Loucy (cell line): ENCODE measurements at regions not wholly inside any gene's neighbourhood (a gene's known extent, or its start where the extent isn't known, plus 50 kb on each side); places are given as distances from the start of the nearest gene placed in this dataset.

ENCODE experiments used
- EZH2phosphoT487 ChIP-seq: fragments of 200-600 bp; IDR thresholded peaks from 2 replicates; pipeline ENCODE4 v1.6.1; 2018; ENCODE audit warnings: antibody characterized with exemption, mild to moderate bottlenecking, moderate library complexity, borderline replicate concordance
- TF ChIP-seq, protein P1 (sequence below): fragments of 200-600 bp; sonication (generic); conservative IDR thresholded peaks from 2 replicates; pipeline ENCODE4 v1.5.1; 2014; ENCODE audit warnings: mild to moderate bottlenecking, antibody characterized with exemption, low read length

GRCh38 chr10:128525936-128526335 lies 399.7 kb upstream of the MKI67 start:
- TF ChIP-seq, protein P1, sequence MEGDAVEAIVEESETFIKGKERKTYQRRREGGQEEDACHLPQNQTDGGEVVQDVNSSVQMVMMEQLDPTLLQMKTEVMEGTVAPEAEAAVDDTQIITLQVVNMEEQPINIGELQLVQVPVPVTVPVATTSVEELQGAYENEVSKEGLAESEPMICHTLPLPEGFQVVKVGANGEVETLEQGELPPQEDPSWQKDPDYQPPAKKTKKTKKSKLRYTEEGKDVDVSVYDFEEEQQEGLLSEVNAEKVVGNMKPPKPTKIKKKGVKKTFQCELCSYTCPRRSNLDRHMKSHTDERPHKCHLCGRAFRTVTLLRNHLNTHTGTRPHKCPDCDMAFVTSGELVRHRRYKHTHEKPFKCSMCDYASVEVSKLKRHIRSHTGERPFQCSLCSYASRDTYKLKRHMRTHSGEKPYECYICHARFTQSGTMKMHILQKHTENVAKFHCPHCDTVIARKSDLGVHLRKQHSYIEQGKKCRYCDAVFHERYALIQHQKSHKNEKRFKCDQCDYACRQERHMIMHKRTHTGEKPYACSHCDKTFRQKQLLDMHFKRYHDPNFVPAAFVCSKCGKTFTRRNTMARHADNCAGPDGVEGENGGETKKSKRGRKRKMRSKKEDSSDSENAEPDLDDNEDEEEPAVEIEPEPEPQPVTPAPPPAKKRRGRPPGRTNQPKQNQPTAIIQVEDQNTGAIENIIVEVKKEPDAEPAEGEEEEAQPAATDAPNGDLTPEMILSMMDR, result no peak
- no peak for TF ChIP-seq EZH2phosphoT487
